AG10803 (cell line): ENCODE measurements at regions not wholly inside any gene's neighbourhood (a gene's known extent, or its start where the extent isn't known, plus 50 kb on each side); places are given as distances from the start of the nearest gene placed in this dataset.
"Not testable (repeated sequence)": the region's sequence is repeated elsewhere in the genome, so short reads cannot be mapped to it uniquely, and the experiment has no call there.

Experiments
- DNase-seq: peaks from one replicate; pipeline ENCODE4 v3.0.0; 2010; ENCODE audit warnings: low read depth
- H3K4me3 ChIP-seq: 2 replicates; pipeline ENCODE4 v1.5.1; 2011; ENCODE audit warnings: mild to moderate bottlenecking, low read length, control low read depth
- CTCF ChIP-seq: conservative IDR thresholded peaks from 2 replicates; pipeline ENCODE4 v1.5.1; 2011; ENCODE audit warnings: mild to moderate bottlenecking, low read length, control low read depth, inconsistent platforms

GRCh38 chr10:83764666-83765065 is 374.6 kb upstream of the GHITM start:
- DNase-seq = no peak
- H3K4me3 ChIP-seq = no peak overlapping the region
- no peak for TF ChIP-seq CTCF

DNA sequence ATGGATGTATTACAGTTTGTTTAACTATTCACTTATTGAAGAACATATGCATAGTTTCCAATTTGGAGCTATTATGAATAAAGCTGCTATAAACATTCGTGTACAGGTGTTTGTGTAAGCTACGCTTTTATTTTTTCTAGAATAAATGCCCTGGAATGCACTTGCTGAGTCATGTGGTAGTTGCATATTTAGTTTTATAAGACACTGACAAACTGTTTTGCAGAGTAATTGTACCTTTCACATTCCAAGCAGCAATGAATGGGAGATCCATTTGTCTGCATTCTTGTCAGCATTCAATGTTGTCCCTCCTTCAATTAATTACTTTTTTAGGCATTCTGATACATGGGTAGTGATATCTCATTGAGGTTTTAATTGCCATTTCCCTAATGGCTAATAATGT is 373.6 kb upstream of the GHITM start:
- no peak for TF ChIP-seq CTCF
- no peak for DNase-seq
- no peak overlapping the region for H3K4me3 ChIP-seq

GRCh38 chr10:83769281-83769820 is 370.0 kb upstream of the GHITM start:
- H3K4me3 ChIP-seq = no peak overlapping the region
- TF ChIP-seq CTCF = no peak
- no peak for DNase-seq

DNA sequence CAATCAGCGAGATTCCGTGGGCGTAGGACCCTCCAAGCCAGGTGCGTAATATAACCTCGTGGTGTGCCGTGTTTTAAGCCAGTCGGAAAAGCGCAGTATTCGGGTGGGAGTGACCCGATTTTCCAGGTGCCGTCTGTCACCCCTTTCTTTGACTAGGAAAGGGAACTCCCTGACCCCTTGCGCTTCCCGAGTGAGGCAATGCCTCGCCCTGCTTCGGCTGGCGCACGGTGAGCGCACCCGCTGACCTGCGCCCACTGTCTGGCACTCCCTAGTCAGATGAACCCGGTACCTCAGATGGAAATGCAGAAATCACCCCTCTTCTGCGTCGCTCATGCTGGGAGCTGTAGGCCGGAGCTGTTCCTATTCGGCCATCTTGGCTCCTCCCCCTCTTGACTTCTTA is 352.6 kb upstream of the GHITM start:
- not testable (repeated sequence) for DNase-seq, H3K4me3 ChIP-seq

- no peak for DNase-seq
- H3K4me3 ChIP-seq = no peak overlapping the region
- TF ChIP-seq CTCF = no peak
Observed at GRCh38 chr10:83801983-83802382, 337.3 kb upstream of the GHITM start.

- no peak for TF ChIP-seq CTCF
- no peak overlapping the region for H3K4me3 ChIP-seq
- no peak for DNase-seq
Observed at GRCh38 chr10:83806717-83807116, 332.6 kb upstream of the GHITM start.

DNA sequence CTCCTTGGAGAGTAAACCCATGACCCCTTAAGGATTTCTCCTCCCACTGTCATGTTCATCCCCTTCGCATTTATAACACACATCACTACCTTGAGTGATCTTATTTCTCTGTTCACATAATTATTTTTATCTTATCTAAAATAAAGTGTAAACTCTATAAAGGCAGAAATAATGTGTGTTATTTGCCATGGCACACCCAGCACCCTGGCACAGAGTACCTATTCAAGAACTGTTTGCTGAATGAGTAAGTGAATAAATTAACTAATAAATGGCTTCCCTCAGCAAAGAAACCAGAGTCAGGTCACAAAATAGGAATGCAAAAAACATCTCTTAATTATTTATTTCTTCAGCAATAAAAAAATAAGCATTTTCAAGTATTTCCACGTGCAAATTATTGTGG is 330.3 kb upstream of the GHITM start:
- TF ChIP-seq CTCF = no peak
- DNase-seq = no peak

DNA sequence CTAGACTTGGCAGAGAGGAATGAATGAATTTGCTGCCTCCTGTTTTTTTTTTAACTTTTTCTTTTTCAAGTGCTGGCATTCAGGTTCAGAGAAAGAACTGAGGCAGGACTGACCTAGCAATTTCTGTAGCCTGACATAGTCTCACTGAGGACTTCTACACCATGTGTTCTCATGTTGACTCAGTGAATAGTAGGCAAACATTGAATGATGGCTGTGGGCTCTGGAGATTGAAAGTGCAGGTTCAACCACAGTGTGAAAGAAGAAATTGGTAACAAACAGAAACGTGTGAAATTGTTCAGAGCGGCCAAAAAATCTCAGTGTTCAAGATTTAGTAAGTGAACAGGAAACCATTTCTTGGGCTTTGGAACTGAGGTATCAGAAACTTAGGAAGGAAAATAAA is 322.4 kb upstream of the GHITM start:
- no peak overlapping the region for H3K4me3 ChIP-seq
- TF ChIP-seq CTCF = no peak
- DNase-seq = no peak

More for the DNA sequence above, 330.3 kb upstream of the GHITM start:
- H3K4me3 ChIP-seq = no peak overlapping the region
